Naive thymus-derived CD4-positive, alpha-beta T cell (primary cell): ENCODE measurements at regions not wholly inside any gene's neighbourhood (a gene's known extent, or its start where the extent isn't known, plus 50 kb on each side); places are given as distances from the start of the nearest gene placed in this dataset.

Experiments used
- ATAC-seq: fragments of 150-1000 bp; cut with Tn5 transposase; 2 replicates; pipeline ENCODE4 v1.10.0; 2021; ENCODE audit warnings: mild to moderate bottlenecking, moderate library complexity
- CTCF ChIA-PET: fragments of 350-600 bp; sonication (Branson Sonifier 250); formaldehyde crosslinking; loops from one replicate; lab custom pipeline; 2021; ENCODE audit warnings: antibody characterized with exemption; lab: Charles Lee
- POLR2A ChIA-PET: fragments of 350-600 bp; sonication (Branson Sonifier 250); formaldehyde crosslinking; loops from one replicate; lab custom pipeline; 2021; ENCODE audit warnings: antibody characterized with exemption, inconsistent platforms; lab: Charles Lee
- DNase-seq, 9 donors: peaks; one replicate each; pipeline versions ENCODE4 v3.0.0 to v3.0.0-alpha.2; 2020 to 2022; ENCODE audit warnings: mixed read lengths in 1 of 9
- H3K27ac ChIP-seq: one replicate; pipeline ENCODE4 v1.7.0; 2013; ENCODE audit warnings: mild to moderate bottlenecking, low read depth, low read length, moderate library complexity
- H3K27me3 ChIP-seq, 2 donors: one replicate each; pipeline ENCODE4 v1.7.0; 2013; ENCODE audit warnings: low read length in 2 of 2, mild to moderate bottlenecking in 2 of 2, moderate library complexity in 2 of 2; ENCODE audit not compliant: control insufficient read depth in 2 of 2, insufficient read depth in 2 of 2
- H3K36me3 ChIP-seq, 3 experiments: 1 replicate in 2 of 3; 2 replicates in 1 of 3; pipeline ENCODE4 v1.7.0; 2013; ENCODE audit warnings: low read length in 3 of 3, mild to moderate bottlenecking in 3 of 3, moderate library complexity in 1 of 3; ENCODE audit not compliant: insufficient read depth in 3 of 3, control insufficient read depth in 2 of 3
- H3K4me1 ChIP-seq, 2 donors: one replicate each; pipeline ENCODE4 v1.7.0; 2013; ENCODE audit warnings: low read length in 2 of 2, mild to moderate bottlenecking in 2 of 2, moderate library complexity in 1 of 2; ENCODE audit not compliant: control insufficient read depth in 2 of 2, insufficient read depth in 2 of 2
- H3K4me3 ChIP-seq: 2 replicates; pipeline ENCODE4 v1.7.0; 2013; ENCODE audit warnings: mild to moderate bottlenecking, low read length
- H3K9me3 ChIP-seq, 3 experiments: 1 replicate in 2 of 3; 2 replicates in 1 of 3; pipeline ENCODE4 v1.7.0; 2013; ENCODE audit warnings: low read length in 3 of 3; ENCODE audit not compliant: control insufficient read depth in 2 of 3
- H3K27ac Mint-ChIP-seq, 9 donors: one replicate each; pipeline ENCODE4 v1.8.0; 2020 to 2022; ENCODE audit warnings: mixed read lengths in 9 of 9, mild to moderate bottlenecking in 8 of 9, moderate library complexity in 5 of 9, inconsistent platforms in 2 of 9
- H3K27me3 Mint-ChIP-seq, 5 donors: one replicate each; pipeline ENCODE4 v1.8.0; 2021 to 2022; ENCODE audit warnings: mixed read lengths in 5 of 5, mild to moderate bottlenecking in 1 of 5
- H3K36me3 Mint-ChIP-seq, 5 donors: one replicate each; pipeline ENCODE4 v1.8.0; 2020 to 2022; ENCODE audit warnings: mixed read lengths in 5 of 5, mild to moderate bottlenecking in 3 of 5, inconsistent platforms in 1 of 5
- H3K4me1 Mint-ChIP-seq, 7 donors: one replicate each; pipeline ENCODE4 v1.8.0; 2020 to 2022; ENCODE audit warnings: mixed read lengths in 7 of 7, mild to moderate bottlenecking in 3 of 7, inconsistent platforms in 1 of 7
- H3K4me3 Mint-ChIP-seq, 10 donors: one replicate each; pipeline ENCODE4 v1.8.0; 2020 to 2022; ENCODE audit warnings: mild to moderate bottlenecking in 10 of 10, mixed read lengths in 10 of 10, moderate library complexity in 6 of 10, inconsistent platforms in 2 of 10
- H3K9me3 Mint-ChIP-seq, 11 donors: one replicate each; pipeline ENCODE4 v1.8.0; 2020 to 2022; ENCODE audit warnings: mixed read lengths in 11 of 11, mild to moderate bottlenecking in 4 of 11, inconsistent platforms in 1 of 11, moderate library complexity in 1 of 11
- intact Hi-C, 2 donors: fragments of 100-400 bp; cut with micrococcal nuclease; formaldehyde crosslinking; loops; one replicate each; pipeline ENCODE4 v1.15.1; 2023

DNA sequence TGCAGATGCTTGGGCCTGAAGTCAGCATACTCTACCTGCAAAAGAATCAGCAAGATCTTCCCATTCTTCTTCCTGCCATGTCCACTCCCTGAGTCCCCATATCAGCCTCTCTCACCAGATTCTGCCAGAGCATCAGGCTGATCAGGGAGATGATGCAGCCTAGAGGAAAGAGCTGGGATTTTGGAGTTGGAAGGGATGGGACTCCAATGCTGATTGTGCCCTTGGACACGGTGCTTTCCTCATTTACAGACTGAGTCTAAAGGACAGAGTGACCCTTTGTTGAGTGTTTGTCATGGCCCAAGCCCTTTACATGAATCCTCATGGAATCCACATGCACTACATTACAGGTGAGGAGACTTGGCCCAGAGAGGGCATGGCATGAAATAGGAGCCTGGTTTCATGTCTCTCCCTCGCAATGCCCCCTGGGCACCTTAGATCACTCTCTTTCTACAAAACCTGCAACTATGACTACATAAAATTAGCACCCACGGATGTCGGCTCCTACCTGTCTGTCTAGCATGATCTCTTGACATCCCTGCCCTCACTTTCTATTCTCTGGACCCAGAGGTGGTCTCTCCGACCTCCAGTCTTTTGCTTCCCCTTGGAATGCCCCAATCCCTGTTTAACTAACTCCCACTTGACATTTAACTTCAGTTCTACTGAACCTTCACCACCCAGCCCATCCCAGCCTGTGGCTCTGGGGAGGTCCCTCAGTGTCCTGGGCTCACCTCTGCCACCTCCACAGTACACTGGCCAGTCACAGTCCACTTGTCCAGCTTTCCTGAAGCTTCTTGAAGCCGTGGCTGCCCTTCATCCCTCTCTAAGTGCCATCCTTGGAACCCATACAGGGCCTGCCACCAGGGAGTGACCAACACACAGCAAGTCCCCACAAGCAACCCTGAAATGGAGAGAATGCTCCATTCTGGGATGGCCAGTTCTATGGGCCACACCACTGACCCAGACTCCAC lies 173.5 kb downstream of the ABHD5 start:
- H3K27me3 ChIP-seq = no peaks in the 10 kb centered on the region
- CTCF ChIA-PET = no interaction called here
- intact Hi-C loops = no loop called here
- no peak overlapping the region for H3K27ac ChIP-seq
- Mint-ChIP-seq H3K4me3 (no peak overlapping the region), H3K36me3 (no peaks in the 10 kb centered on the region), H3K9me3 (no peaks in the 10 kb centered on the region), H3K4me1 (no peaks in the 10 kb centered on the region), H3K27ac (no peak overlapping the region), H3K27me3 (peaks cover 9 to 43% (median 25%) of the 10 kb centered on the region in 5 donors)
- no peaks in the 10 kb centered on the region for H3K9me3 ChIP-seq
- H3K36me3 ChIP-seq = no peaks in the 10 kb centered on the region
- H3K4me3 ChIP-seq = no peak overlapping the region
- DNase-seq = no peak
- H3K4me1 ChIP-seq = no peaks in the 10 kb centered on the region
- no peak for ATAC-seq
- POLR2A ChIA-PET = no interaction called here

DNA sequence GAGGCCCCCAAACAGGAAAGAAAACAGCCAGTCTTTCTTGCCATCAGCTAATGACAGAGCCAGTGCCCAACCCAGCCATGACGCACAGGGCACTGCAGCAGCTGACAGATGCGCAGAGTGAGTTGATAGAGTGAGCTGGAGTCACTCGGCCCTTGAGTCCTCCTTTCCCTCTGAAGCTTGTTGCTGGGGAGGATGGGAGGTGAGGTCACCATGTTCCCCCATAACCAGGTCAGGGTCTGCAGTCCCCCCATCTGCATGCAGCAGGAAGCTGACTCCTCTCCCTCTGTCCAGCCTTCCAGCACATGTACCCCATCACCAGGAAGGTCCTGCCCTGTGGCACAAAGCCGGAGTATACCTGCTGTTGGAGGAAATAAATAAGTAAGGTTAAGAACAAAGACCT lies 174.6 kb downstream of the ABHD5 start:
- intact Hi-C loops = no loop called here
- H3K27me3 ChIP-seq = peaks cover 0 to 2% of the 10 kb centered on the region in 2 donors
- H3K9me3 ChIP-seq = no peaks in the 10 kb centered on the region
- ATAC-seq (no peak), DNase-seq (no peak)
- H3K4me1 ChIP-seq = no peaks in the 10 kb centered on the region
- Mint-ChIP-seq H3K4me1 (no peaks in the 10 kb centered on the region), H3K4me3 (no peak overlapping the region), H3K36me3 (no peaks in the 10 kb centered on the region), H3K27me3 (peaks cover 9 to 47% (median 34%) of the 10 kb centered on the region in 5 donors), H3K9me3 (no peaks in the 10 kb centered on the region), H3K27ac (no peak overlapping the region)
- POLR2A ChIA-PET = no interaction called here
- no peak overlapping the region for H3K27ac ChIP-seq
- CTCF ChIA-PET = no interaction called here
- no peaks in the 10 kb centered on the region for H3K36me3 ChIP-seq
- H3K4me3 ChIP-seq = no peak overlapping the region

DNA sequence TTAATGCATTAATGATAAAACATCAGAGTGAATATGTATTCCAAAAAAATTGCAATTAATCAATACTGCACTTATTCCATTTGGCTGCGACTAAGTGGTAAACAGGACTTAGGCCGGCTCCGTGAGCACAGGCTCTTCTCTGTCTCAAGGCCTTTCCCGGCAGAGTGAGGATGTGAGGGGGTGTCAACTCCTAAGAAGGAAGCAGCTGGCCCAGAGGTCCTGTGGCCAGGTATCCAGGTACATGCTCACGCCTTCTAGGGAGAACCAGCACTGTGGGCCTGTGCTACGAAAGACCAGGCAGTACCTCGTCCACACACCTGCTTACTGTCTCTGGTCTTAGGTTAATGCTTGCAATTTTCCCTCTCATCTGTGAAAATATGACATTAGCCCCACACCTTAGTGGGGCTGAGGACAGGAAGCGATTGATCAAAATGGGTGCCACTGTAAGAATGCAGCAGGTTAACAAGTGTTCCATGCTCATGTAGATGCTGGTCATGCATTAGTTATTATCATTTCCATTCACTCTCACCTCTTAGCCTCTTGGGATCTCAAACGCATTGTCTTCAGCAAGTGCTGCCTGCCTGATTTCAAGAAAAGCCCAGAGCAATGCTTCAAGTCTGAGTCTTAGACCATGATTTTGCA lies 175.3 kb downstream of the ABHD5 start:
- Histone ChIP-seq H3K9me3 (no peaks in the 10 kb centered on the region), H3K27me3 (peaks cover 0 to 4% of the 10 kb centered on the region in 2 donors), H3K27ac (no peak overlapping the region), H3K4me3 (no peak overlapping the region), H3K4me1 (no peaks in the 10 kb centered on the region), H3K36me3 (no peaks in the 10 kb centered on the region)
- CTCF ChIA-PET = no interaction called here
- H3K36me3 Mint-ChIP-seq = no peaks in the 10 kb centered on the region
- no peak overlapping the region for H3K27ac Mint-ChIP-seq
- intact Hi-C loops = no loop called here
- POLR2A ChIA-PET = no interaction called here
- DNase-seq (no peak), ATAC-seq (no peak)
- no peaks in the 10 kb centered on the region for H3K4me1 Mint-ChIP-seq
- no peak overlapping the region for H3K4me3 Mint-ChIP-seq
- H3K9me3 Mint-ChIP-seq = no peaks in the 10 kb centered on the region
- peaks cover 6 to 47% (median 34%) of the 10 kb centered on the region in 5 donors for H3K27me3 Mint-ChIP-seq

DNA sequence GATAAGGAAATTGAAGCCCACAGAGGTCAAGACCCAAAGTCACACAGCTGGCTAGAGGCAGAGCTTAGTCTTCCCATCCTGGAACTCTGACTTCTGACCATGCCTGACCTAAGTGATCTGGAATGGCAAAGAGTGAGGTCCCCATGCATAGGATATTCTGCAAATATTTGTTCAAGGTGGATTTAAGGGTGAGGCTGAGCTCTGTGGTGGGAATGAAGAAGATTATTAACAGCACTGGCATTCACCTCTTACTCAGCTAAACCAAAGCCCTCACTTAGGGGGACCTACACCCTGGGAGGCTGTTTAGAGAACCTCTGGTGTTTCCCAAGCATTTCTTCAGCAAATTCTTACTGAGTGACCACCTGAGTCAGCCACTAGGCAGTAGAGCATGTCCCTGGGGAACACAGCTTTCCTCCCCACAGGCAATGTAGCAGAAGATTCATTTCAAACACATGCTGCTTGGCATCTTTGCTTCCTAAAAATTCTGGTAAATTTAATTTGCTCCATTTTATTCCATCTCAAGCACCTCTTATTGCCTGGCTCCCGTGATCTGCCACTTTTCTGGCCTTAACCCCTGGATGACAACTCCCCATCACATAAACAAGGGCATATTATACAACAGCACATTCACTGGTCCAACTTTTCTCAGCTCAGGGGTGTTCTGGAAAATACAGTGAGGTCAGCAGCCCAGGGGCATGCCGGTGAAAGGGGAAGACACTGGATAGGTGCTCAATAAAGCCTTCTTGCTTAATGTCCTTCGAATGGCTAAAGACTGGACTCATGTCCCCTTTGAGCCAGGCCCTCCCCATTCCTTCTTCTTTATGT lies 176.0 kb downstream of the ABHD5 start:
- peaks cover 0 to 4% of the 10 kb centered on the region in 2 donors for H3K27me3 ChIP-seq
- no peak overlapping the region for H3K27ac ChIP-seq
- ATAC-seq (no peak), DNase-seq (no peak)
- CTCF ChIA-PET = no interaction called here
- Mint-ChIP-seq H3K27me3 (peaks cover 6 to 48% (median 30%) of the 10 kb centered on the region in 5 donors), H3K36me3 (no peaks in the 10 kb centered on the region), H3K4me1 (no peaks in the 10 kb centered on the region), H3K4me3 (no peak overlapping the region), H3K9me3 (no peaks in the 10 kb centered on the region), H3K27ac (no peak overlapping the region)
- H3K4me3 ChIP-seq = no peak overlapping the region
- no peaks in the 10 kb centered on the region for H3K4me1 ChIP-seq
- H3K9me3 ChIP-seq = no peaks in the 10 kb centered on the region
- intact Hi-C loops = no loop called here
- POLR2A ChIA-PET = no interaction called here
- H3K36me3 ChIP-seq = no peaks in the 10 kb centered on the region

DNA sequence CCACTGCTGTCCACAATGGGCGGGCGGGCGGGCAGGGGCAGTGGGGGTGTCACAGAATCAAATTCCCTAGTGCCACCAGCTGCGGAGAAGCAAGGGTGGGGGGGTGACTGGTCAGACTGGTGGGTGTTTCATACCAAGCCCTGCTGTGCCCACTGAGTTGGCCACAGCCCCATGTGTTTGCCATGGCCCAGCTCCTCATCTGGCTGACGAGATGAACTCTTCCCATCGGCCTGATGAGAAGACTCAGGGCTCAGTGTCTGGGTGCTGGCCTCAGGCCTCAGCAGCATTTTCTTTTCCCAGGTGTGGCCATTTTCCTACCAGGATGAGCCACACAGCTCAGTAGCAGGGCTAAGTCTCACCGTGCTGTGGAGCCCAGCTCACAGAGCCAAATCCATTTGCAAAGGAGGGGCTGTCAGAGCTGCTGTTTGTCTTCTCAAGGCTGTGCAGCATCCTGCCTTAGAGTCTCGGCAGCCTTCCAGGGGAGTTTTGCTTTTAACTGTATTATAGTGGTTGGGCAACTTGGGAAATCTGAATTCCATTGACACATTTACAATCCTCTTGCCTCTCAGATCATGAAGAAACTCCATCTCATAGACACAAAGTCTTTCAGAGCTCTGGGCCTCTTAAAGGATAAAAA lies 176.8 kb downstream of the ABHD5 start:
- Mint-ChIP-seq H3K4me1 (no peaks in the 10 kb centered on the region), H3K27me3 (peaks cover 6 to 51% (median 34%) of the 10 kb centered on the region in 5 donors), H3K27ac (no peak overlapping the region), H3K9me3 (peaks cover 0 to 2% (median 0%) of the 10 kb centered on the region in 11 donors), H3K36me3 (no peaks in the 10 kb centered on the region), H3K4me3 (no peak overlapping the region)
- Histone ChIP-seq H3K27me3 (peaks cover 0 to 4% of the 10 kb centered on the region in 2 donors), H3K4me1 (no peaks in the 10 kb centered on the region), H3K9me3 (no peaks in the 10 kb centered on the region), H3K36me3 (no peaks in the 10 kb centered on the region), H3K27ac (no peak overlapping the region), H3K4me3 (no peak overlapping the region)
- POLR2A ChIA-PET = no interaction called here
- intact Hi-C loops = no loop called here
- CTCF ChIA-PET = no interaction called here
- no peak for ATAC-seq
- DNase-seq = no peak

DNA sequence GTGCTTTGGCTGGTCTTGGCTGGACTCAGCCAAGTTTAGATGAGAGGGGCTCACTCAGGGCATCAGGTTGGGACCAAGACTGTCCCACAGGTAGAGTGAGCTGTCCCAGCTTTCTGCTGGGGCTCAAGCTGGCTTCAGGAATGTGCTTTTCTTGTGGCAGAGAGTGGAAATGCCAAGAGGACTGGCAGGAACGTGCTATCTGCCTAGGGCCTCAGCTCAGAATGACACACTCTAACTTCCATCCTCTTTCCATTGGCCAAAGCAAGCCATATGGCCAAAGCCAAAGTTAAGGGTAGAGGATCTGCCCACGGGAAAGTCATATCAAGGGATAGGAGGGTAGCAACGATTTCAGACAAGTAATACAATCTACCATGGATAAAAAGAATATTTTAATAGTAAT lies 178.8 kb downstream of the ABHD5 start:
- Histone ChIP-seq H3K27ac (no peak overlapping the region), H3K4me1 (no peaks in the 10 kb centered on the region), H3K27me3 (peaks cover 0 to 4% of the 10 kb centered on the region in 2 donors), H3K36me3 (no peaks in the 10 kb centered on the region), H3K9me3 (no peaks in the 10 kb centered on the region), H3K4me3 (no peak overlapping the region)
- no peak for ATAC-seq
- H3K4me1 Mint-ChIP-seq = no peaks in the 10 kb centered on the region
- CTCF ChIA-PET = interaction anchor here (0.7 kb wide), 1 partner anchor 560 kb away, joined by 3 read pairs; no protein-coding TSS in a partner anchor
- peaks cover 0 to 2% (median 0%) of the 10 kb centered on the region in 11 donors for H3K9me3 Mint-ChIP-seq
- H3K4me3 Mint-ChIP-seq = no peak overlapping the region
- POLR2A ChIA-PET = no interaction called here
- intact Hi-C loops = no loop called here
- no peaks in the 10 kb centered on the region for H3K36me3 Mint-ChIP-seq
- peaks cover 10 to 61% (median 39%) of the 10 kb centered on the region in 5 donors for H3K27me3 Mint-ChIP-seq
- H3K27ac Mint-ChIP-seq = no peak overlapping the region
- DNase-seq = no peak
